CD14-positive monocyte (primary cell): ENCODE measurements at regions not wholly inside any gene's neighbourhood (a gene's known extent, or its start where the extent isn't known, plus 50 kb on each side); places are given as distances from the start of the nearest gene placed in this dataset.

ENCODE experiments used
- DNase-seq, 3 donors: peaks; one replicate each; pipeline ENCODE4 v3.0.0-alpha.2; 2011 to 2022
- H2AFZ ChIP-seq: 2 replicates; pipeline ENCODE4 v1.6.0; 2012; ENCODE audit warnings: mild to moderate bottlenecking, low read depth, low read length, inconsistent platforms; ENCODE audit not compliant: insufficient read depth, poor library complexity, severe bottlenecking
- H3K27ac ChIP-seq, 2 donors: 1 replicate in 1 of 2; 2 replicates in 1 of 2; pipeline ENCODE4 v1.5.1; 2012 to 2013; ENCODE audit warnings: low read length in 2 of 2, control low read depth in 1 of 2, inconsistent platforms in 1 of 2, low read depth in 1 of 2, mild to moderate bottlenecking in 1 of 2
- H3K27me3 ChIP-seq, 2 donors: one replicate each; pipeline versions ENCODE4 v1.6.0 to v1.6.1; 2011 to 2013; ENCODE audit warnings: low read length in 2 of 2; ENCODE audit not compliant: control insufficient read depth in 2 of 2, insufficient read depth in 2 of 2
- H3K36me3 ChIP-seq, 2 donors: replicated peaks in 1 of 2; 1 replicate in 1 of 2; 2 replicates in 1 of 2; pipeline versions ENCODE4 v1.5.1 to v1.6.1; 2012 to 2013; ENCODE audit warnings: low read length in 2 of 2, control low read depth in 1 of 2, inconsistent platforms in 1 of 2, mild to moderate bottlenecking in 1 of 2; ENCODE audit not compliant: insufficient read depth in 2 of 2, control insufficient read depth in 1 of 2
- H3K4me1 ChIP-seq, 2 donors: 1 replicate in 1 of 2; 2 replicates in 1 of 2; pipeline versions ENCODE4 v1.5.1 to v1.6.1; 2012 to 2013; ENCODE audit warnings: low read length in 2 of 2, control low read depth in 1 of 2, inconsistent platforms in 1 of 2, mild to moderate bottlenecking in 1 of 2, moderate library complexity in 1 of 2; ENCODE audit not compliant: insufficient read depth in 2 of 2, control insufficient read depth in 1 of 2
- H3K4me2 ChIP-seq: replicated peaks from 2 replicates; pipeline ENCODE3; 2012; ENCODE audit warnings: low read length, moderate library complexity, mild to moderate bottlenecking; ENCODE audit not compliant: poor library complexity, severe bottlenecking; ENCODE audit errors: extremely low read depth
- H3K4me3 ChIP-seq, 3 experiments: fragments of 200-600 bp in 1 of 3; sonication (generic) in 1 of 3; replicated peaks in 1 of 3; 1 replicate in 2 of 3; 2 replicates in 1 of 3; pipeline ENCODE4 v1.5.1; 2011 to 2013; ENCODE audit warnings: low read length in 3 of 3, mild to moderate bottlenecking in 3 of 3, control low read depth in 2 of 3, low read depth in 2 of 3, inconsistent platforms in 1 of 3, moderate library complexity in 1 of 3
- H3K79me2 ChIP-seq: 2 replicates; pipeline ENCODE4 v1.6.0; 2012; ENCODE audit warnings: mild to moderate bottlenecking, control low read depth, inconsistent platforms, low read length, moderate library complexity; ENCODE audit not compliant: insufficient read depth
- H3K9ac ChIP-seq: 2 replicates; pipeline ENCODE4 v1.6.0; 2017; ENCODE audit warnings: low read length, mild to moderate bottlenecking; ENCODE audit not compliant: insufficient read depth, poor library complexity, severe bottlenecking
- H3K9me3 ChIP-seq, 2 donors: replicated peaks in 1 of 2; 1 replicate in 1 of 2; 2 replicates in 1 of 2; pipeline versions ENCODE4 v1.5.1 to v1.6.1; 2012 to 2013; ENCODE audit warnings: low read length in 2 of 2, control low read depth in 1 of 2; ENCODE audit not compliant: control insufficient read depth in 1 of 2, insufficient read depth in 1 of 2
- H4K20me1 ChIP-seq: 2 replicates; pipeline ENCODE4 v1.6.0; 2012; ENCODE audit warnings: mild to moderate bottlenecking, low read length, control low read depth, moderate library complexity; ENCODE audit not compliant: insufficient read depth
- H3K27ac Mint-ChIP-seq, 7 donors: one replicate each; pipeline ENCODE4 v1.8.0; 2020; ENCODE audit warnings: mild to moderate bottlenecking in 7 of 7, mixed read lengths in 7 of 7, moderate library complexity in 6 of 7, inconsistent platforms in 2 of 7
- H3K27me3 Mint-ChIP-seq, 3 donors: one replicate each; pipeline ENCODE4 v1.8.0; 2021 to 2022; ENCODE audit warnings: low read depth in 3 of 3, mild to moderate bottlenecking in 3 of 3, mixed read lengths in 3 of 3, moderate library complexity in 3 of 3, inconsistent platforms in 1 of 3
- H3K36me3 Mint-ChIP-seq, 2 donors: one replicate each; pipeline ENCODE4 v1.8.0; 2020; ENCODE audit warnings: mixed read lengths in 2 of 2, inconsistent platforms in 1 of 2, mild to moderate bottlenecking in 1 of 2
- H3K4me1 Mint-ChIP-seq: one replicate; pipeline ENCODE4 v1.8.0; 2020; ENCODE audit warnings: mild to moderate bottlenecking, mixed read lengths
- H3K4me3 Mint-ChIP-seq, 2 donors: one replicate each; pipeline ENCODE4 v1.8.0; 2020; ENCODE audit warnings: mild to moderate bottlenecking in 2 of 2, mixed read lengths in 2 of 2, moderate library complexity in 1 of 2
- H3K9me3 Mint-ChIP-seq, 7 donors: one replicate each; pipeline ENCODE4 v1.8.0; 2020 to 2022; ENCODE audit warnings: mixed read lengths in 7 of 7, mild to moderate bottlenecking in 6 of 7, moderate library complexity in 6 of 7, inconsistent platforms in 2 of 7
- WGBS: methylation state at CpG from one replicate; pipeline ENCODE4 v1.1.5; 2013; ENCODE audit warnings: missing lambda C conversion rate; ENCODE audit not compliant: insufficient coverage; 5-methylcytosine and 5-hydroxymethylcytosine counted together
- intact Hi-C, 2 donors: fragments of 100-400 bp; cut with micrococcal nuclease; formaldehyde crosslinking; loops; one replicate each; pipeline versions ENCODE4 v1.15.0 to v1.15.1; 2023
- TF ChIP-seq, protein P1 (sequence below): fragments of 200-600 bp; IDR thresholded peaks from one replicate; pipeline ENCODE4 v1.8.0; 2022; ENCODE audit warnings: antibody characterized with exemption, mild to moderate bottlenecking

DNA sequence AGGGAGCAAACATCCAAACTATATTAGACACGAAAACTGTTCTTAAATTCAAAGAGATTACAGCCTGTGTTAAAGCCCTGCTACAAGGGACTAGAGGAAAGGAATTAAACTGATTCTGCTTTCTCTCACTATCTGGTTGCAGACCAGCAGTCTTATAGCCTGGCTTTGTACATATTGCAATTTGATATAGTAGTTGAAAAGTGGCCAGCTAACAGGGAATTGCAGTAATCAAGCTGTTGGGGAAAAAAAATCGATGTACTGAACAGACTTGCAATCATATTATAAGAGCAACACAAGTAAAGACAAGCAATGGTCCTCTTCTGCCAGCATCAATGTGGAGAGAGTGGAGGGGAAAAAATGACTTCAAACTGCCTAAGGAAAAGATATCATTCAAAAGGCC, 364.4 kb upstream of the EPHA5 start:
- H3K4me3 Mint-ChIP-seq = no peak overlapping the region
- Histone ChIP-seq H3K9ac (no peak overlapping the region), H3K27ac (no peak overlapping the region), H3K36me3 (no peaks in the 10 kb centered on the region), H3K4me3 (no peak overlapping the region), H3K4me1 (no peaks in the 10 kb centered on the region), H3K79me2 (no peaks in the 10 kb centered on the region), H2AFZ (no peak overlapping the region), H3K4me2 (no peak overlapping the region), H3K9me3 (no peaks in the 10 kb centered on the region), H4K20me1 (no peaks in the 10 kb centered on the region), H3K27me3 (no peaks in the 10 kb centered on the region)
- no peaks in the 10 kb centered on the region for H3K4me1 Mint-ChIP-seq
- no peaks in the 10 kb centered on the region for H3K27me3 Mint-ChIP-seq
- H3K27ac Mint-ChIP-seq = no peak overlapping the region
- TF ChIP-seq, protein P1, sequence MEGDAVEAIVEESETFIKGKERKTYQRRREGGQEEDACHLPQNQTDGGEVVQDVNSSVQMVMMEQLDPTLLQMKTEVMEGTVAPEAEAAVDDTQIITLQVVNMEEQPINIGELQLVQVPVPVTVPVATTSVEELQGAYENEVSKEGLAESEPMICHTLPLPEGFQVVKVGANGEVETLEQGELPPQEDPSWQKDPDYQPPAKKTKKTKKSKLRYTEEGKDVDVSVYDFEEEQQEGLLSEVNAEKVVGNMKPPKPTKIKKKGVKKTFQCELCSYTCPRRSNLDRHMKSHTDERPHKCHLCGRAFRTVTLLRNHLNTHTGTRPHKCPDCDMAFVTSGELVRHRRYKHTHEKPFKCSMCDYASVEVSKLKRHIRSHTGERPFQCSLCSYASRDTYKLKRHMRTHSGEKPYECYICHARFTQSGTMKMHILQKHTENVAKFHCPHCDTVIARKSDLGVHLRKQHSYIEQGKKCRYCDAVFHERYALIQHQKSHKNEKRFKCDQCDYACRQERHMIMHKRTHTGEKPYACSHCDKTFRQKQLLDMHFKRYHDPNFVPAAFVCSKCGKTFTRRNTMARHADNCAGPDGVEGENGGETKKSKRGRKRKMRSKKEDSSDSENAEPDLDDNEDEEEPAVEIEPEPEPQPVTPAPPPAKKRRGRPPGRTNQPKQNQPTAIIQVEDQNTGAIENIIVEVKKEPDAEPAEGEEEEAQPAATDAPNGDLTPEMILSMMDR = no peak
- no peaks in the 10 kb centered on the region for H3K36me3 Mint-ChIP-seq
- intact Hi-C loops = no loop called here
- DNase-seq = no peak
- WGBS = no CpG with 5 or more reads among the region's 2 CpGs
- H3K9me3 Mint-ChIP-seq = peaks cover 0 to 3% (median 0%) of the 10 kb centered on the region in 7 donors

DNA sequence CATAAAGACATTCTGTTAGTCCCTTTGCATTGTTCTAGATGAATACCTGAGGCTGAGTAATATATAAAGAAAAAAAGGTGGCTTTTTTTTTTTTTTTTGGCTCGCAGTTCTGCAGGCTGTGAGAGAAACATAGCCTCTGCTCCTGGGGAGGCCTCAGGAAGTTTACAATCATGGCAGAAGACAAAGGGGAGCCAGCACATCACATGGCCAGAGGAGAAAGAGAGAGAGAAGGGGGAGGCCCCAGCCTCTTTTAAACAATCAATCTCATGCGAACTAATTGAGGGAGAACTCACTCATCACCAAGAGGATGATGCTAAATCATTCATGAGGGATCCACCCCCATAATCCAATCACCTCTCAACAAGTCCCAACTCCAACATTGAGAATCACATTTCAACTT, 364.0 kb upstream of the EPHA5 start:
- H3K4me1 Mint-ChIP-seq = no peaks in the 10 kb centered on the region
- WGBS = no CpG with 5 or more reads among the region's 2 CpGs
- Histone ChIP-seq H3K9me3 (no peaks in the 10 kb centered on the region), H4K20me1 (no peaks in the 10 kb centered on the region), H3K27ac (no peak overlapping the region), H2AFZ (no peak overlapping the region), H3K79me2 (no peaks in the 10 kb centered on the region), H3K4me1 (no peaks in the 10 kb centered on the region), H3K36me3 (no peaks in the 10 kb centered on the region), H3K27me3 (no peaks in the 10 kb centered on the region), H3K9ac (no peak overlapping the region), H3K4me3 (no peak overlapping the region), H3K4me2 (no peak overlapping the region)
- TF ChIP-seq, protein P1 = no peak
- no peaks in the 10 kb centered on the region for H3K36me3 Mint-ChIP-seq
- no peak for DNase-seq
- H3K9me3 Mint-ChIP-seq = peaks cover 0 to 3% (median 2%) of the 10 kb centered on the region in 7 donors
- intact Hi-C loops = no loop called here
- H3K27ac Mint-ChIP-seq = no peak overlapping the region
- no peak overlapping the region for H3K4me3 Mint-ChIP-seq
- no peaks in the 10 kb centered on the region for H3K27me3 Mint-ChIP-seq
